ENCODE measurements at regions not wholly inside any gene's neighbourhood (a gene's known extent, or its start where the extent isn't known, plus 50 kb on each side); places are given as distances from the start of the nearest gene placed in this dataset.

- TF ChIP-seq CTCF (IDR thresholded peaks at IDR 0.05; ENCODE audit: insufficient read depth, low read length) = no peak
- H3K4me3 ChIP-seq (ENCODE audit: low read depth, low read length) = no peak overlapping the region
- no peak for DNase-seq (ENCODE audit: low read depth)
These were observed 553.8 kb downstream of the CCER1 start for GRCh38 chr12:90401185-90401584.

GRCh38 chr12:90399357-90399756 is 555.6 kb downstream of the CCER1 start:
- no peak for TF ChIP-seq CTCF (IDR thresholded peaks at IDR 0.05; ENCODE audit: insufficient read depth, low read length)
- peak; percentile 70 for DNase-seq (ENCODE audit: low read depth)
- H3K4me3 ChIP-seq (ENCODE audit: low read depth, low read length) = no peak overlapping the region

- no peak for DNase-seq (ENCODE audit: low read depth)
- no peak for TF ChIP-seq CTCF (IDR thresholded peaks at IDR 0.05; ENCODE audit: insufficient read depth, low read length)
These were observed 556.6 kb downstream of the CCER1 start for GRCh38 chr12:90398285-90398836.

GRCh38 chr12:90396556-90396955 is 558.4 kb downstream of the CCER1 start:
- no peak for TF ChIP-seq CTCF (IDR thresholded peaks at IDR 0.05; ENCODE audit: insufficient read depth, low read length)

More at GRCh38 chr12:90398285-90398836, 556.6 kb downstream of the CCER1 start:
- no peak overlapping the region for H3K4me3 ChIP-seq (ENCODE audit: low read depth, low read length)

GRCh38 chr12:90393652-90394051 is 561.3 kb downstream of the CCER1 start:
- no peak overlapping the region for H3K4me3 ChIP-seq (ENCODE audit: low read depth, low read length)
- peak; percentile 3 for DNase-seq (ENCODE audit: low read depth)
- TF ChIP-seq CTCF (IDR thresholded peaks at IDR 0.05; ENCODE audit: insufficient read depth, low read length) = no peak

More at GRCh38 chr12:90396556-90396955, 558.4 kb downstream of the CCER1 start:
- H3K4me3 ChIP-seq (ENCODE audit: low read depth, low read length) = no peak overlapping the region
- DNase-seq (ENCODE audit: low read depth) = no peak

GRCh38 chr12:90393089-90393488 is 561.9 kb downstream of the CCER1 start:
- TF ChIP-seq CTCF (IDR thresholded peaks at IDR 0.05; ENCODE audit: insufficient read depth, low read length) = no peak
- no peak overlapping the region for H3K4me3 ChIP-seq (ENCODE audit: low read depth, low read length)
- DNase-seq (ENCODE audit: low read depth) = no peak

GRCh38 chr12:90390947-90391346 is 564.0 kb downstream of the CCER1 start:
- TF ChIP-seq CTCF (IDR thresholded peaks at IDR 0.05; ENCODE audit: insufficient read depth, low read length) = no peak
- H3K4me3 ChIP-seq (ENCODE audit: low read depth, low read length) = no peak overlapping the region
- peak; percentile 34 for DNase-seq (ENCODE audit: low read depth)
